ENCODE measurements at regions not wholly inside any gene's neighbourhood (a gene's known extent, or its start where the extent isn't known, plus 50 kb on each side); places are given as distances from the start of the nearest gene placed in this dataset.

GRCh38 chr3:193845144-193845543 is 252.1 kb downstream of the OPA1 start:
- no peak for FAIRE-seq

GRCh38 chr3:193846569-193846968 is 253.6 kb downstream of the OPA1 start:
- Histone ChIP-seq H3K4me2 (ENCODE audit: control insufficient read depth, extremely low read depth, insufficient read depth, low read depth, low read length) (no peak overlapping the region), H3K9me1 (ENCODE audit: control insufficient read depth, extremely low read depth, insufficient read depth, low read length) (no peaks in the 10 kb centered on the region), H3K79me2 (ENCODE audit: control insufficient read depth, insufficient read depth, low read length) (no peaks in the 10 kb centered on the region), H3K27ac (ENCODE audit: control insufficient read depth, insufficient read depth, low read length) (no peak overlapping the region), H3K4me1 (ENCODE audit: control insufficient read depth, extremely low read depth, insufficient read depth, low read length) (peaks cover 20% of the 10 kb centered on the region), H3K4me3 (ENCODE audit: control insufficient read depth in 2 of 3, extremely low read depth in 1 of 3, insufficient read depth in 2 of 3, low read depth in 1 of 3, low read length in 3 of 3) (no peak overlapping the region), H3K27me3 (ENCODE audit: control insufficient read depth, extremely low read depth, insufficient read depth, low read length) (no peaks in the 10 kb centered on the region), H3K9ac (ENCODE audit: control insufficient read depth, extremely low read depth, insufficient read depth, low read length) (no peak overlapping the region), H4K20me1 (ENCODE audit: control insufficient read depth, extremely low read depth, insufficient read depth, low read length) (no peaks in the 10 kb centered on the region), H3K9me3 (ENCODE audit: control insufficient read depth, low read depth, low read length) (no peaks in the 10 kb centered on the region), H3K36me3 (ENCODE audit: control insufficient read depth in 2 of 2, extremely low read depth in 1 of 2, insufficient read depth in 2 of 2, low read length in 2 of 2) (no peaks in the 10 kb centered on the region), H2AFZ (ENCODE audit: control insufficient read depth, low read length) (no peak overlapping the region)
- dilution Hi-C loops (cut with MboI; ENCODE audit: extremely low pct_ligation_motif_present, low sequenced_read_pairs) = no loop called here
- TF ChIP-seq, protein P1, sequence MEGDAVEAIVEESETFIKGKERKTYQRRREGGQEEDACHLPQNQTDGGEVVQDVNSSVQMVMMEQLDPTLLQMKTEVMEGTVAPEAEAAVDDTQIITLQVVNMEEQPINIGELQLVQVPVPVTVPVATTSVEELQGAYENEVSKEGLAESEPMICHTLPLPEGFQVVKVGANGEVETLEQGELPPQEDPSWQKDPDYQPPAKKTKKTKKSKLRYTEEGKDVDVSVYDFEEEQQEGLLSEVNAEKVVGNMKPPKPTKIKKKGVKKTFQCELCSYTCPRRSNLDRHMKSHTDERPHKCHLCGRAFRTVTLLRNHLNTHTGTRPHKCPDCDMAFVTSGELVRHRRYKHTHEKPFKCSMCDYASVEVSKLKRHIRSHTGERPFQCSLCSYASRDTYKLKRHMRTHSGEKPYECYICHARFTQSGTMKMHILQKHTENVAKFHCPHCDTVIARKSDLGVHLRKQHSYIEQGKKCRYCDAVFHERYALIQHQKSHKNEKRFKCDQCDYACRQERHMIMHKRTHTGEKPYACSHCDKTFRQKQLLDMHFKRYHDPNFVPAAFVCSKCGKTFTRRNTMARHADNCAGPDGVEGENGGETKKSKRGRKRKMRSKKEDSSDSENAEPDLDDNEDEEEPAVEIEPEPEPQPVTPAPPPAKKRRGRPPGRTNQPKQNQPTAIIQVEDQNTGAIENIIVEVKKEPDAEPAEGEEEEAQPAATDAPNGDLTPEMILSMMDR (optimal IDR thresholded peaks at IDR 0.05 in 1 of 3, IDR thresholded peaks at IDR 0.05 in 1 of 3, conservative IDR thresholded peaks at IDR 0.05 in 1 of 3; ENCODE audit: extremely low read depth in 1 of 3, insufficient read depth in 2 of 3, low read length in 3 of 3) = no peak
- TF ChIP-seq EZH2 (IDR thresholded peaks at IDR 0.05; ENCODE audit: low read length) = no peak
- FAIRE-seq = no peak
- DNase-seq (ENCODE audit: low read depth, low spot score) = no peak

More at GRCh38 chr3:193845144-193845543, 252.1 kb downstream of the OPA1 start:
- Histone ChIP-seq H3K9me1 (ENCODE audit: control insufficient read depth, extremely low read depth, insufficient read depth, low read length) (no peaks in the 10 kb centered on the region), H3K27ac (ENCODE audit: control insufficient read depth, insufficient read depth, low read length) (no peak overlapping the region), H4K20me1 (ENCODE audit: control insufficient read depth, extremely low read depth, insufficient read depth, low read length) (no peaks in the 10 kb centered on the region), H3K4me3 (ENCODE audit: control insufficient read depth in 2 of 3, extremely low read depth in 1 of 3, insufficient read depth in 2 of 3, low read depth in 1 of 3, low read length in 3 of 3) (no peak overlapping the region), H3K27me3 (ENCODE audit: control insufficient read depth, extremely low read depth, insufficient read depth, low read length) (no peaks in the 10 kb centered on the region), H3K4me1 (ENCODE audit: control insufficient read depth, extremely low read depth, insufficient read depth, low read length) (peaks cover 15% of the 10 kb centered on the region), H2AFZ (ENCODE audit: control insufficient read depth, low read length) (no peak overlapping the region), H3K9me3 (ENCODE audit: control insufficient read depth, low read depth, low read length) (no peaks in the 10 kb centered on the region), H3K36me3 (ENCODE audit: control insufficient read depth in 2 of 2, extremely low read depth in 1 of 2, insufficient read depth in 2 of 2, low read length in 2 of 2) (no peaks in the 10 kb centered on the region), H3K4me2 (ENCODE audit: control insufficient read depth, extremely low read depth, insufficient read depth, low read depth, low read length) (no peak overlapping the region), H3K9ac (ENCODE audit: control insufficient read depth, extremely low read depth, insufficient read depth, low read length) (no peak overlapping the region), H3K79me2 (ENCODE audit: control insufficient read depth, insufficient read depth, low read length) (no peaks in the 10 kb centered on the region)
- TF ChIP-seq, protein P1 (optimal IDR thresholded peaks at IDR 0.05 in 1 of 3, IDR thresholded peaks at IDR 0.05 in 1 of 3, conservative IDR thresholded peaks at IDR 0.05 in 1 of 3; ENCODE audit: extremely low read depth in 1 of 3, insufficient read depth in 2 of 3, low read length in 3 of 3) = no peak
- TF ChIP-seq EZH2 (IDR thresholded peaks at IDR 0.05; ENCODE audit: low read length) = no peak
- dilution Hi-C loops (cut with MboI; ENCODE audit: extremely low pct_ligation_motif_present, low sequenced_read_pairs) = no loop called here
- no peak for DNase-seq (ENCODE audit: low read depth, low spot score)

Data from keratinocyte (primary cell).